Activated CD4-positive, alpha-beta T cell treated with anti-CD3 and anti-CD28 coated beads, Interleukin-2, amount 10 ng/mL, durations not matched to agents 7 days and 5 days (primary cell): ENCODE measurements at regions not wholly inside any gene's neighbourhood (a gene's known extent, or its start where the extent isn't known, plus 50 kb on each side); places are given as distances from the start of the nearest gene placed in this dataset.
"Not testable (repeated sequence)": the region's sequence is repeated elsewhere in the genome, so short reads cannot be mapped to it uniquely, and the experiment has no call there.

ENCODE experiments used
- CTCF ChIA-PET: fragments of 350-600 bp; sonication (Branson Sonifier 250); formaldehyde crosslinking; loops from one replicate; lab custom pipeline; 2021; ENCODE audit warnings: antibody characterized with exemption; lab: Charles Lee
- POLR2A ChIA-PET: fragments of 350-600 bp; sonication (Branson Sonifier 250); formaldehyde crosslinking; loops from one replicate; lab custom pipeline; 2021; ENCODE audit warnings: antibody characterized with exemption; lab: Charles Lee
- DNase-seq: peaks from one replicate; pipeline ENCODE4 v3.0.0-alpha.2; 2020
- H3K27ac Mint-ChIP-seq: one replicate; pipeline ENCODE4 v1.8.0; 2021; ENCODE audit warnings: mild to moderate bottlenecking, moderate library complexity, mixed read lengths
- H3K27me3 Mint-ChIP-seq: one replicate; pipeline ENCODE4 v1.8.0; 2021; ENCODE audit warnings: mixed read lengths
- H3K36me3 Mint-ChIP-seq: one replicate; pipeline ENCODE4 v1.8.0; 2021; ENCODE audit warnings: low read depth, mixed read lengths
- H3K4me1 Mint-ChIP-seq: one replicate; pipeline ENCODE4 v1.8.0; 2021; ENCODE audit warnings: mixed read lengths
- H3K4me3 Mint-ChIP-seq: one replicate; pipeline ENCODE4 v1.8.0; 2021; ENCODE audit warnings: mild to moderate bottlenecking, moderate library complexity, mixed read lengths
- H3K9me3 Mint-ChIP-seq: one replicate; pipeline ENCODE4 v1.8.0; 2021; ENCODE audit warnings: mixed read lengths

DNA sequence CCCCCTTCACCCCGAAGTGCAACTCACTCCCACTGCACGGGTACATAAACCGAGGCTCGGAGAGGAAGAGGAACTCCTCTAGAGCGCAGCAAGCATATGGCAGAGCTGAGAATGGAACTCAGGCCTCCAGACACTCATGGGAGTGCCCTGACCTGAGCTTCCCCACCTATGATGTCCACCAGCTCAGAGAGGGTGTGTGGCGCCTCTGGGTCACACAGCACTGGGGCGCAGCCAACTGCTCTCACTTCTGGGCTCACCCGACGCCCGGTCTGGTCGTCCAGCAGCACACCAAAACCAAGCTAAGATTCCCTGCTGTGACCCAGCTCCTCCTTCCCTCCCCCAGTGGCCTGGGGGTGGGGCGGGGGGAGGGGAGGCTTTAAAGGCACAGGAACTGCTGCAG, 904.3 kb downstream of the TUBA3C start:
- H3K4me1 Mint-ChIP-seq, H3K4me3 Mint-ChIP-seq, CTCF ChIA-PET, H3K36me3 Mint-ChIP-seq, DNase-seq, H3K27me3 Mint-ChIP-seq, H3K9me3 Mint-ChIP-seq, H3K27ac Mint-ChIP-seq, POLR2A ChIA-PET: not testable (repeated sequence)

GRCh38 chr13:18276280-18276679, 905.3 kb downstream of the TUBA3C start:
- H3K27me3 Mint-ChIP-seq, POLR2A ChIA-PET, H3K36me3 Mint-ChIP-seq, CTCF ChIA-PET, H3K9me3 Mint-ChIP-seq, DNase-seq, H3K4me1 Mint-ChIP-seq, H3K27ac Mint-ChIP-seq, H3K4me3 Mint-ChIP-seq: not testable (repeated sequence)

- DNase-seq, H3K27ac Mint-ChIP-seq, H3K4me1 Mint-ChIP-seq, POLR2A ChIA-PET, H3K27me3 Mint-ChIP-seq, CTCF ChIA-PET, H3K9me3 Mint-ChIP-seq, H3K36me3 Mint-ChIP-seq, H3K4me3 Mint-ChIP-seq: not testable (repeated sequence)
Observed at GRCh38 chr13:18273785-18274514, 907.7 kb downstream of the TUBA3C start.

- H3K4me1 Mint-ChIP-seq, H3K9me3 Mint-ChIP-seq, H3K27ac Mint-ChIP-seq, CTCF ChIA-PET, DNase-seq, H3K4me3 Mint-ChIP-seq, H3K36me3 Mint-ChIP-seq, H3K27me3 Mint-ChIP-seq, POLR2A ChIA-PET: not testable (repeated sequence)
Observed at GRCh38 chr13:18258801-18259419, 922.7 kb downstream of the TUBA3C start.

DNA sequence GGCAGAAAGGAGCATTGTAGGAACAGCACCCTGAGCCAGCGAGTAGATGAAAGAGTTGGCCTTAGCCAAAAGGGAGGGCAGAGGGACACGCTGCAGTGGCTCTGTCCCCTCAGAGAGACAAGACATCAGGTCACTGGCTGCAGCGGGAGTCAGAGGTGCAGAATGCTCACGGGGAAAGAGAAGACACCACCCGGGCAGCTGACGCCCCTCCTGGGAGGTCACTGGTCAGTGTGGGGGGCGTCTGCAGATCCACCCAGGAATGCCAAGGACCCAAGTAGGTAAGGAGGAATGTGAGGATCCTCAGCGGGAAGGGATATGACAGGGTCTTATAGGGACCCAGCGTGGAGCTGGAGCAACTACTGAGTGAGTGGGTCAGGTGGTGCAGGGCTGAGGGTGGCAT, 923.9 kb downstream of the TUBA3C start:
- H3K27ac Mint-ChIP-seq, H3K4me3 Mint-ChIP-seq, H3K9me3 Mint-ChIP-seq, POLR2A ChIA-PET, H3K36me3 Mint-ChIP-seq, H3K27me3 Mint-ChIP-seq, H3K4me1 Mint-ChIP-seq, DNase-seq, CTCF ChIA-PET: not testable (repeated sequence)

- POLR2A ChIA-PET, CTCF ChIA-PET, H3K4me3 Mint-ChIP-seq, H3K27me3 Mint-ChIP-seq, H3K27ac Mint-ChIP-seq, H3K4me1 Mint-ChIP-seq, DNase-seq, H3K36me3 Mint-ChIP-seq: not testable (repeated sequence)
- peaks cover 15% of the 10 kb centered on the region for H3K9me3 Mint-ChIP-seq
Observed at GRCh38 chr13:18252848-18253247, 928.8 kb downstream of the TUBA3C start.

GRCh38 chr13:18248533-18249240, 932.9 kb downstream of the TUBA3C start:
- H3K27me3 Mint-ChIP-seq, H3K27ac Mint-ChIP-seq, H3K36me3 Mint-ChIP-seq, CTCF ChIA-PET, DNase-seq, H3K4me3 Mint-ChIP-seq, POLR2A ChIA-PET, H3K4me1 Mint-ChIP-seq: not testable (repeated sequence)
- H3K9me3 Mint-ChIP-seq, result peaks cover 11% of the 10 kb centered on the region

DNA sequence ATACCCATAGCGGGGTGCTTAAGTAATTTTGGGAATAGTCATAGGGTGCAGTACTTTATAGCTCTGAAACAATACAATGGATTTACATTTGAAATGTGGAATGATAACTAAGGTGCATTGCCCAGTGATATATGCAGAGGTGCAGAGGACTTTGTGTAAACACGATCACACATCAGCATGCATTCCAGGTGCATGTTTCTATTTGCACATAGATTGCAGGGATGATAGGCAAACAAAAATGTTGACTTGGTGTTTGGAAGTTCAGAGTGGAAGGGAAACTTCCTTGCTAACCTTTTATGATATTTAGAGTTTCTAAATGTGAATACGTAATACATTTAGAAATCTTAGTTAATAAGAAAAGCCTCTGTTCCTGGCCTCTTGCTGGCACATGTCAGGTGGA, 941.5 kb downstream of the TUBA3C start:
- H3K36me3 Mint-ChIP-seq, H3K4me3 Mint-ChIP-seq, H3K27me3 Mint-ChIP-seq, POLR2A ChIA-PET, H3K4me1 Mint-ChIP-seq, CTCF ChIA-PET, DNase-seq, H3K27ac Mint-ChIP-seq, H3K9me3 Mint-ChIP-seq: not testable (repeated sequence)

- H3K27me3 Mint-ChIP-seq, H3K36me3 Mint-ChIP-seq, DNase-seq, H3K27ac Mint-ChIP-seq, POLR2A ChIA-PET, H3K4me1 Mint-ChIP-seq, H3K9me3 Mint-ChIP-seq, H3K4me3 Mint-ChIP-seq, CTCF ChIA-PET: not testable (repeated sequence)
Observed at GRCh38 chr13:18238586-18238985, 943.0 kb downstream of the TUBA3C start.

DNA sequence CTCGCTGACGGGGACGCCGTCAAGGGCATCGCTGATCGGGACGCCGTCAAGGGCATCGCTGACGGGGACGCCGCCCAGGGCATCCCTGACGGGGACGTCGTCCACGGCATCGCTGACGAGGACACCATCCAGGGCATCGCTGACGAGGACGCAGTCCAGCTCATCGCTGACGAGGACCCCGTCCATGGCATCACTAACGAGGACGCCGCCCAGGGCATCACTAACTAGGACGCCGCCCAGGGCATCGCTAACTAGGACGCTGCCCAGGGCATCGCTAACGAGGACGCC, 945.2 kb downstream of the TUBA3C start:
- H3K4me1 Mint-ChIP-seq, result no peaks in the 10 kb centered on the region
- no peaks in the 10 kb centered on the region for H3K36me3 Mint-ChIP-seq
- CTCF ChIA-PET, result no interaction called here
- no peaks in the 10 kb centered on the region for H3K27me3 Mint-ChIP-seq
- H3K9me3 Mint-ChIP-seq, result peaks cover 7% of the 10 kb centered on the region
- no peak for DNase-seq
- H3K4me3 Mint-ChIP-seq, result no peak overlapping the region
- H3K27ac Mint-ChIP-seq, result no peak overlapping the region
- POLR2A ChIA-PET, result no interaction called here

DNA sequence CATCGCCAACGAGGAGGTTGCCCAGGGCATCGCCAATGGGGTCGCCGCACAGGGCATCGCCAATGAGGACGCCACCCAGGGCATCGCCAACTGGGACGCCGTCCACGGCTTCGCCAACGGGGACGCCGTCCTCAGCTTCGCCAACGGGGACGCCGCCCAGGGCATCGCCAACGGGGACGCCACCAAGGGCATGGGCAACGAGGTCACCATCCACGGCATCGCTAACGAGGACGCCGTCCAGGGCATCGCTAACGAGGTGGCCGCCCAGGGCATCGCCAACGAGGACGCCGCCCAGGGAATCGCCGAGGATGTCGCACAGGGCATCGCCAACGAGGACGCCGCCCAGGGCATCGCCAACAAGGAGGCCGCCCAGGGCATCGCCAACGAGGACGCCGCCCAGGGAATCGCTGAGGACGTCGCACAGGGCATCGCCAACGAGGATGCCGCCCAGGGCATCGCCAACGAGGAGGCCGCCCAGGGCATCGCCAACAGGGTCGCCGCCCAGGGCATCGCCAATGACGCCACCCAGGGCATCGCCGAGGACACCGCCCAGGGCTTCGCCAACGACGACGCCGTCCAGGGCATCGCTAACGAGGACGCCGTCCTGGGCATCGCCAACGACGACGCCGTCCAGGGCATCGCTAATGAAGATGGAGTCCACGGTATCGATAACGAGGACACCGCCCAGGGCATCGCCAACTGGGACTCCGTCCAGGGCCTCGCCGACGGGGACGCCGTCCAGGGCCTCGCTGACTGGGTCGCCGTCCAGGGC, 945.7 kb downstream of the TUBA3C start:
- H3K4me3 Mint-ChIP-seq, result no peak overlapping the region
- DNase-seq, result no peak
- peaks cover 5% of the 10 kb centered on the region for H3K9me3 Mint-ChIP-seq

DNA sequence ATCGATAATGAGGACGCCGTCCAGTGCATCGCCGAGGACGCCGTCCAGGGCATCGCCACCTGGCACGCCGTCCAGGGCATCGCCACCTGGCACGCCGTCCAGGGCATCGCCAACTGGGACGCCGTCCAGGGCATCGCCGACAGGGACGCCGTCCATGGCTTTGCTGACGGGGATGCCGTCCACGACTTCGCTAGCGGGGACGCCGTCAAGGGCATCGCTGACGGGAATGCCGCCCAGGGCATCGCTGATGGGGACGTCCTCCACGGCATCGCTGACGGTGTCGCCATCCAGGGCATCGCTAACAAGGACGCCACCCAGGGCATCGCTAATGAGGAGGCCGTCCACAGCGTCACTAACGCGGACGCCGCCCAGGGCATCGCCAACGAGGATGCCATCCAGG, 946.5 kb downstream of the TUBA3C start:
- Mint-ChIP-seq H3K27me3 (no peaks in the 10 kb centered on the region), H3K9me3 (peaks cover 6% of the 10 kb centered on the region), H3K4me1 (no peaks in the 10 kb centered on the region), H3K36me3 (no peaks in the 10 kb centered on the region), H3K4me3 (no peak overlapping the region), H3K27ac (no peak overlapping the region)
- DNase-seq, result no peak
- CTCF ChIA-PET, result no interaction called here
- POLR2A ChIA-PET, result no interaction called here

More for the DNA sequence above, 945.7 kb downstream of the TUBA3C start:
- POLR2A ChIA-PET, result no interaction called here
- no peak overlapping the region for H3K27ac Mint-ChIP-seq
- no peaks in the 10 kb centered on the region for H3K36me3 Mint-ChIP-seq
- H3K4me1 Mint-ChIP-seq, result no peaks in the 10 kb centered on the region
- CTCF ChIA-PET, result no interaction called here
- no peaks in the 10 kb centered on the region for H3K27me3 Mint-ChIP-seq

- H3K9me3 Mint-ChIP-seq, H3K27ac Mint-ChIP-seq, H3K36me3 Mint-ChIP-seq, H3K27me3 Mint-ChIP-seq, H3K4me3 Mint-ChIP-seq, DNase-seq, H3K4me1 Mint-ChIP-seq, CTCF ChIA-PET, POLR2A ChIA-PET: not testable (repeated sequence)
Observed at GRCh38 chr13:18234451-18234850, 947.2 kb downstream of the TUBA3C start.
